HepG2 (cell line): ENCODE measurements at regions not wholly inside any gene's neighbourhood (a gene's known extent, or its start where the extent isn't known, plus 50 kb on each side); places are given as distances from the start of the nearest gene placed in this dataset.
A peak's percentile ranks its signal among the peaks of the same experiment; 100 is the strongest.

Experiments used
- ADNP ChIP-seq: sonication (generic); formaldehyde crosslinking; IDR thresholded peaks from 2 replicates; pipeline ENCODE4 v1.4.0; 2020; ENCODE audit warnings: missing genetic modification reagents
- ARID3A ChIP-seq: IDR thresholded peaks from 2 replicates; pipeline ENCODE4 v1.6.1; 2012; ENCODE audit warnings: low read depth, low read length, improper control_type of control experiment
- ARNT2 ChIP-seq: sonication (generic); formaldehyde crosslinking; IDR thresholded peaks from 2 replicates; pipeline ENCODE4 v1.8.0; 2022; ENCODE audit warnings: mild to moderate bottlenecking, low read depth, missing genetic modification reagents, moderate library complexity
- ARNTL ChIP-seq: sonication (generic); formaldehyde crosslinking; IDR thresholded peaks from 2 replicates; pipeline ENCODE4 v1.4.0; 2020; ENCODE audit warnings: mild to moderate bottlenecking, missing genetic modification reagents
- CBX5 ChIP-seq: sonication (generic); formaldehyde crosslinking; IDR thresholded peaks from 2 replicates; pipeline ENCODE4 v1.4.0; 2020; ENCODE audit warnings: missing genetic modification reagents, borderline replicate concordance
- FOXO4 ChIP-seq: sonication (generic); formaldehyde crosslinking; conservative IDR thresholded peaks from 2 replicates; pipeline ENCODE4 v1.8.1; 2023; ENCODE audit warnings: missing genetic modification reagents
- FOXP4 ChIP-seq: sonication (generic); formaldehyde crosslinking; IDR thresholded peaks from 2 replicates; pipeline ENCODE4 v1.4.0; 2020; ENCODE audit warnings: missing genetic modification reagents
- GTF2F1 ChIP-seq: fragments of 150-350 bp; IDR thresholded peaks from 2 replicates; pipeline ENCODE4 v1.6.1; 2014; ENCODE audit warnings: low read length
- HIC2 ChIP-seq: sonication (generic); formaldehyde crosslinking; IDR thresholded peaks from 2 replicates; pipeline ENCODE4 v1.9.0; 2022; ENCODE audit warnings: low read depth, missing genetic modification reagents
- HNRNPH1 ChIP-seq: fragments of 200-400 bp; formaldehyde crosslinking; optimal IDR thresholded peaks from 2 replicates; pipeline ENCODE3; 2017; ENCODE audit warnings: mild to moderate bottlenecking, low read depth, low read length
- KAT8 ChIP-seq: IDR thresholded peaks from 2 replicates; pipeline ENCODE4 v1.6.1; 2016; ENCODE audit warnings: missing genetic modification reagents, missing compliant biosample characterization
- MED13 ChIP-seq: sonication (generic); formaldehyde crosslinking; IDR thresholded peaks from 2 replicates; pipeline ENCODE4 v1.5.0; 2020; ENCODE audit warnings: missing genetic modification reagents
- MIER3 ChIP-seq: IDR thresholded peaks from 2 replicates; pipeline ENCODE4 v1.6.1; 2016; ENCODE audit warnings: missing compliant biosample characterization, borderline replicate concordance
- NCOR1 ChIP-seq: fragments of 200-600 bp; sonication (generic); IDR thresholded peaks from 2 replicates; pipeline ENCODE4 v1.7.0; 2017; ENCODE audit warnings: antibody characterized with exemption, low read length, borderline replicate concordance
- NFKB2 ChIP-seq: sonication (generic); formaldehyde crosslinking; IDR thresholded peaks from 2 replicates; pipeline ENCODE4 v1.4.0; 2020; ENCODE audit warnings: missing genetic modification reagents, borderline replicate concordance
- PHF20 ChIP-seq: sonication (generic); formaldehyde crosslinking; IDR thresholded peaks from 2 replicates; pipeline ENCODE4 v1.5.0; 2020; ENCODE audit warnings: mild to moderate bottlenecking, missing genetic modification reagents
- RARA ChIP-seq: IDR thresholded peaks from 2 replicates; pipeline ENCODE4 v1.6.1; 2016; ENCODE audit warnings: missing genetic modification reagents, missing compliant biosample characterization
- SMAD3 ChIP-seq: sonication (generic); formaldehyde crosslinking; IDR thresholded peaks from 2 replicates; pipeline ENCODE4 v1.4.0; 2020; ENCODE audit warnings: missing genetic modification reagents
- TCF7 ChIP-seq: sonication (generic); IDR thresholded peaks from 2 replicates; pipeline ENCODE4 v1.6.1; 2016; ENCODE audit warnings: antibody characterized with exemption, low read depth
- TCF7L2 ChIP-seq: IDR thresholded peaks from 2 replicates; pipeline ENCODE4 v1.6.1; 2011; ENCODE audit warnings: mild to moderate bottlenecking, low read depth, low read length, moderate library complexity
- ZFP62 ChIP-seq: sonication (generic); formaldehyde crosslinking; IDR thresholded peaks from 2 replicates; pipeline ENCODE4 v1.4.0; 2020; ENCODE audit warnings: missing genetic modification reagents
- ZKSCAN8 ChIP-seq: IDR thresholded peaks from 2 replicates; pipeline ENCODE4 v1.6.1; 2016; ENCODE audit warnings: borderline replicate concordance, missing genetic modification reagents, missing compliant biosample characterization
- ZMYM3 ChIP-seq: sonication (generic); formaldehyde crosslinking; IDR thresholded peaks from 2 replicates; pipeline ENCODE4 v1.5.1; 2020; ENCODE audit warnings: mild to moderate bottlenecking, missing genetic modification reagents
- ZNF30 ChIP-seq: sonication (generic); formaldehyde crosslinking; IDR thresholded peaks from 2 replicates; pipeline ENCODE4 v1.5.0; 2020; ENCODE audit warnings: mild to moderate bottlenecking, missing genetic modification reagents
- ZNF33B ChIP-seq: sonication (generic); formaldehyde crosslinking; IDR thresholded peaks from 2 replicates; pipeline ENCODE4 v1.5.1; 2020; ENCODE audit warnings: mild to moderate bottlenecking, missing genetic modification reagents
- ZNF670 ChIP-seq: sonication (generic); formaldehyde crosslinking; IDR thresholded peaks from 2 replicates; pipeline ENCODE4 v1.8.0; 2022; ENCODE audit warnings: mild to moderate bottlenecking, missing genetic modification reagents, borderline replicate concordance

- TF ChIP-seq NFKB2 (no peak), TCF7L2 (peak; percentile 86), MED13 (CRISPR knock-in tag) (no peak; the same call in 1 of the 2 replicates), ZFP62 (no peak), ARNTL (CRISPR knock-in tag) (peak; percentile 77; the same call in 1 of the 2 replicates), NCOR1 (peak; percentile 98), FOXO4 (CRISPR knock-in tag) (no peak), HIC2 (CRISPR knock-in tag) (no peak), CBX5 (CRISPR knock-in tag) (peak; percentile 89; the same call in 1 of the 2 replicates), SMAD3 (CRISPR knock-in tag) (peak; percentile 92), ADNP (CRISPR knock-in tag) (no peak), KAT8 (CRISPR knock-in tag) (peak; percentile 79), RARA (CRISPR knock-in tag) (peak; percentile 96), GTF2F1 (no peak), ARNT2 (CRISPR knock-in tag) (peak; percentile 60; the same call in 1 of the 2 replicates), MIER3 (CRISPR knock-in tag) (peak; percentile 96), ZNF670 (CRISPR knock-in tag) (no peak), ZNF33B (no peak), ARID3A (peak; percentile 97), TCF7 (peak; percentile 97), ZNF30 (CRISPR knock-in tag) (no peak), HNRNPH1 (no peak), PHF20 (CRISPR knock-in tag) (no peak), ZKSCAN8 (CRISPR knock-in tag) (0 out of 2 replicates have a peak, but pooled peaks have one; percentile 74), FOXP4 (CRISPR knock-in tag) (peak; percentile 99), ZMYM3 (0 out of 2 replicates have a peak, but pooled peaks have one; percentile 50)
Observed at GRCh38 chr4:124530464-124531077, 182.0 kb downstream of the ANKRD50 start (continued).
